Activated gamma-delta T cell treated with Interleukin-2 at 50 U/mL for 16 hours (primary cell): ENCODE measurements at regions not wholly inside any gene's neighbourhood (a gene's known extent, or its start where the extent isn't known, plus 50 kb on each side); places are given as distances from the start of the nearest gene placed in this dataset.
A peak's percentile ranks its signal among the peaks of the same experiment; 100 is the strongest.

Experiments used
- DNase-seq: peaks from one replicate; pipeline ENCODE4 v3.0.0-alpha.2; 2020

DNA sequence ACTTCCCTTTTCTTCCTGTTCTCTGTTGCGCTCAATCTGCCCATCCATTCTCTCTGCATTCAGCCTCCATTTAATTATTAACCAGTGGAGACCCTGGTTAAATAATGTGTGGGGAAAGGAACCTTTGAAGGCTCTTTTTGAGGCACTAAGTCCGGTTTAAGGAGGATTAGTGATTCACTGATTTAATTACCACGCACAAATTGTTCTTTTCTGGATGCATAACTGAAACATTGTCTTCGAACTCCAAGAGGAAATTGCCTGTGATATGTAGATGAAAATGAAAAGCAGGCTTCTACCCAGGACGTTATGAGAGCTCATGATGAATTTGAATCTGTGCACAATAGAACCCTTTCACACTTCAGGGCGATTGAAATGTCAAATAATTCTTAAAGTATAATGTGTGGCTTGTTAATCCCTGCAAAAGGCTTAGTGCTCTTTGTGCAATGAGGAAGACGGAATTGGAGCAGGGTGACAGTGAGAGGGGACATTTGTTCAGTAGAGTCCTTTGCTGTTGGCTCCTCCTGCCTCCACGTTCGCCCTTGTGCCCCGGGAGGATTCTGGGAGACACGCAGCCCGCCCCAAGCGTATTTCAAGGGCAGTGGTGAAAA, 51.1 kb upstream of the ZNF236 start:
- DNase-seq: no peak

DNA sequence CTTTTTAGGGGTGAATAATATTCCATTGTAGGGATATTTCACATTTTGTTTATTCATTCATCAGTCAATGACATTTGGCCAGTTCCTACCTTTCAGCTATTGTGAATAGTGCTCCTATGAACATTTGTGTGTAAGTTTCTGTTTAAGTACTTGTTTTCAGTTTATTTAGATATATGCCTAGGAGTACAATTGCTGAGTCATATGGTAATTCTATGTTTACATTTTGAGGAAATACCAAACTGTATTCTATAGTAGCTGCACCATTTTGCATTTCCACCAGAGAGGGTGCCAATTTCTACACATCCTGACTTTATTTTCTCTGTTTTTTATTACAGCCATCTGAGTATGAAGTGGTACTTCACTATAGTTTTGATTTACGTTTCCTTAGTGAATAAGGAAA, 54.4 kb upstream of the ZNF236 start:
- DNase-seq: no peak

DNA sequence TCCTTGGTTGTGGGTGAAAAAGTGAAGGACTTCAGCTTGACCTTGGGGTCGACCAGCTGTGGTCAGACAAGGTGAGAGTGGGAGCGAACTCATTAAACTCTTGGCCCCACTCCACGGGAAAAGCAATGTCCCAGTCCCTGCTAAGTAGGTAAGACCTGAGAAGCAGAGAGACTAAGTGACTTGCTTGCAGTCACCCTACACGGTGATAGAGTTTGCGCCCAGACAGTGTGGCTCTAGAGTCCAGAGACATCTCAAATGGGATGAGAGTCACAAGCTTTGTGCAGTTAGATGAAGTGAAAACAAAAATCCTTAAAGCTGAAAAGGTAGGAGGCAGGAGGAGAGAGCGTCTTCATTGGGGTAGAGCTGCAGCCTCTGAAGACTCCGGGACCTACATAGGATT, 55.9 kb upstream of the ZNF236 start:
- DNase-seq: no peak

DNA sequence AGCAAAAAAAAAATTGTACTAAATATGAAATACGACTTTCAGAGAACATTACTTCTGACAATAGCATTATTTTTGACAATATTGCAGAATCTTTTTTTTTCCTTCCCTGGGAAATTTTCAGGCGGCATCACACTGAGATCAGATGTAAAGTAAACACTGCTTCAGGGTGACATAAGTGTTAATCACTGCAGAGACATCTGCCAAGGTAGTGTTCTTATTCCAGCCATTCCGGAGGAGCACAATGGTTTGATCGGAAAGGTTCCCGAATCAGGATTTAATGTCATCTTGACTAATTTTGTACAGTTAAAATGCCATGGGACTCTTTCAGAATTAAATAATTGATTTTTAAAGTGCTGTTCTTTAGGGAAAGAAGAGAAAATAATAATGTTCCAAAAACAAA, 56.7 kb upstream of the ZNF236 start:
- DNase-seq: no peak

DNA sequence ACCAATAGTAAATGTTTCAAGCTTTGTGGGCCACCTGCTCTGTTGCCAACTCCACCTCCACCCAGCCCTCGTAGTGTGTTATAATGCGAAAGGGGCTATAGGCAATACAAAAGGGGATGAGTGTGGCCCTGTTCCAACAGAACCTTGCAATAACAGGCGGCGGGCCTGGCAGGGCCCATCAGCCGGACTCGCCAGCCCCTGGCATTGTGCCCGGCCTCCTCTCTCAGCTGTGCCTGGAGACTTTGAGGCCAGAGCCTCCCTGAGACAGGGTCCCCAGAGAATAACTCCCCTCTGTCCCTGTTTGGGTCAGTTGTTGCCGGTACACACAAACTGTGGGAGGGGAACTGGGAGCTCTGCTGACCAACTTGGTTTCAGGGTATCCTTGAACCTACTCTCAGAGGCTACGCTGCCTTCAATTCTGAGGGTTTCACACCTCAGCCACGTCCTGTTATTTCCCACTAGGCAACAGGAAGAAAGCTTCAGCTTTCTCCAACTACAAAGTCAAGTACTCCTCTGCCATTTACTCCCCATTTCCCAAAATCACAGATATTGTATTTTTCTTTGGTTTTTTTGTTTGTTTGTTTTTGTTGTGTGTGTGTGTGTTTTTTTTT, 58.0 kb upstream of the ZNF236 start:
- DNase-seq: no peak

DNA sequence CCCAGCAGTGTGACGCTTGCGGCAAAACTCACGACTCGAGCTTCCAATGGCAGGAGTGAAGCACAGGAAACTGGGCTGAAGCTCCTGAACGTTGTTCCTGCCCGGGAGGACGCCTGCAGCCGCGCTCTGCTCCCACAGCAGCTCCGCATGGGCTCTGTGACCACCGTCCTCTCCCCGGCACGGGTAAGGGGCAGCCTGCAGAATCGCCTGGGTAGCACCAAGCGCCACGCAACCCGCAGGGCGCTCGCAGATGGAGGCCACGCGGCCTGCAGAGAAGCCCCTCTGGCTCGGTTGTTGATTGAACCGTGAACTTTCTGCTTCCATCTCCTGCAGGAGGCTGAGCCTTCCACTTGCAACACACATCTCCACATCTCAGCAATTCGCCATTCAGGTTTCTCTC, 63.3 kb upstream of the ZNF236 start:
- DNase-seq: no peak

DNA sequence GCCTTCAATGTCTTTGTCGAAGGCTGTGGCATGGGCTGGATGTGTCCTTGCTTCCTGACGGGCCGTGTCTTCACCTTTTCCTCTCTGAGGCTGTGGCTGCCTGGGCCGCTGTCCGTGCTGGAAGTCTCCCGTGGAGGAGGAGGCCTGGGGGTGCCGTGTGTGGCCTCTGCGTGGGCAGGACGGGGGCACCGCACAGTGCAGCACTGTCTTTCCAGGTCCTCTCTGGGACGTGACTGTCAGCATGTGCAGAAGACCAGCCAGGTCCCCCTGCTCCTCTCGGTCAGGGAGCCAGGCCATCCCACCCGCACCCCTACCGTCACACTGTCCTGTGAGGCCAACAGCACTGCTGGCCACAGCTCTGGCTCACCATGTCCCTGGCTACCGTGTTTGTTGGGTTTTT, 64.4 kb upstream of the ZNF236 start:
- DNase-seq: no peak

DNA sequence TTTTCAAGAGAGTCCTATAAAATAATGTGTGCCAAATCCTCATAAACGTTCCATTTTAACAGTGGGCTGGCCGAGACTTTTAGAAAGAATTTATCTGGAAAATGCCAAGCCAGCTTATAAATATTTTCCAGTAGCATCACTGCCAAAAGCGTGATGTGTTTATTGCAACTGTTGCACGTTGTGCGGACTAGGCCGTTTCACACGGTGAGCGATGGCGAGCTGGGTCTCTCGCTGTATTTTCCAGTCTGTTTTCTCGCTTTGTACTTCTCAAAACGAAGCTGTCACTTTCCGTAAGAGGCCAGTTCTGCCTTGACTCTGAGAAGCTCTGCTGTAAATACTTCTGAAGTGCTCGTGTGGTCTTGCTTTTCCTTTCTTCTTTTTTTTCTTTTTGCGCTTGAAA, 65.0 kb upstream of the ZNF236 start:
- no peak for DNase-seq

DNA sequence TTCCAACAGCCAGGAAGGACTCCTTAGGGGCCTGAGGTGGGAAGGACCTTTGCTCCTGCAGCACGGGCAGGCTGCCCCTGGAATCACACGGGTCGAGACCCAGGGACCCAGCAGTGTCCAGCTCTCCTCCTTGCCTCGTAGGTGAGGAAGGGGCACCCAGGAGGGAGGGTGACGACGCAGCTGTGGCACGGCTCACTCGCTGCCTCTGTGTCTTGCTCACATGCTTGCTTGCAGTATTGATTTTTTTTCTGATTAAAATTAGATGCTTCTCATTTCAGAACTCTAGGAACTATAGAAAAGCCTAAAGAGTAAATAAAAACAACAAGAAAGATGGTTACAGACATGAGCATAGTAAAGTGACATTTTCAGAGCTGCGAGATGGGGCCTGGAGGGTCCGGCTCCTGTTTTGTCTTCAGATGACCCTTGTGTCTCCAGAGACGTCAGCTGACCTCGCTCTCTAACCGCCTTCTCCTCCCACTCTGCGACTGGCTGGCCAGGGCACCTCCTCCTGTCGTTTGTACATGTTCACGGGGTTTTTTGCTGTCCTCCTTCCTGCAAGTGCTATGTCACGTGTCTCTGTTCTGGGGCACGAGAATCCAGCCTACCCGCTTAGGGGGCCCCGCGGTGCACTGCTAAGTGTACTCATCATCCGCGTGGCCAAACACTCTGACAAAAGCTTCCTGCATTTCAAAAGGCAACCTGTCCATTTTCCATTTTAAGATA, 65.7 kb upstream of the ZNF236 start:
- no peak for DNase-seq

DNA sequence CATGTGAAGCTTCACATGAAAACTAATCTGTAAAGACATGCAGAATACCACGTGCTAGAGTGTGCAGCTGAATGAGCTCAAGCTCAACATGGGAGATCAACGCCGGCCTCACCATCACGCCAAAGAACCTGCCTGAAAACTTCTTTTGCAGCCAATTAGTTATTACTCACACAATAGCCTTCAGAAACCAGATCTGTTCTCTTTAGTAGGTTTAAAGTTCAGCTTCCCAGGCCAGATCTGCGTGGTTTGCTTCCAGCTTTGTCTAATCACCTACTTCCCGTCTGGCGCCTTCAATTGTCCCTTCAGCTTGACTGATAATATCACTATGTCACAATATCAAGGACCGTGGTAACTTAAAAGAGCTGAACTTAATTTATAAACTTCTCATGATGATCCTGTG, 68.0 kb upstream of the ZNF236 start:
- no peak for DNase-seq

DNA sequence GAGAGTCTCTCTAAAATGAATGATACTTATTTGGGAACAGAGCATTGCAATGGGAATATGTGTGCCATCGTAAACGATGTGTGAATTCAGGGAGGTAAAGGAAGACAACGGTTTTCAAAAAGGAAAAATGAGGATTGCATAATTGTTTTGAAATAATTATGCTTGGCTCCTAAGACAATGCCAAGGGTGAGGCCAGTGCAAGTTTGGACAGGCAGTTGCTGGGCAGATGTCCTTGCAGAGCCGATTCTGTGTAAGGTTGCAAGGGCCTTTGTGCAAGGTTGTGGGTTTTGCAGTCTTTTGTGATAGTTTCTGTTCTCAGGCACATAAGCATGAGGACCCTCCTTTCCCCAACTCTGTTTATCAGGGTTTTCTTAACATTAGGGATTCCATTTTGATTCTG, 70.0 kb upstream of the ZNF236 start:
- no peak for DNase-seq

DNA sequence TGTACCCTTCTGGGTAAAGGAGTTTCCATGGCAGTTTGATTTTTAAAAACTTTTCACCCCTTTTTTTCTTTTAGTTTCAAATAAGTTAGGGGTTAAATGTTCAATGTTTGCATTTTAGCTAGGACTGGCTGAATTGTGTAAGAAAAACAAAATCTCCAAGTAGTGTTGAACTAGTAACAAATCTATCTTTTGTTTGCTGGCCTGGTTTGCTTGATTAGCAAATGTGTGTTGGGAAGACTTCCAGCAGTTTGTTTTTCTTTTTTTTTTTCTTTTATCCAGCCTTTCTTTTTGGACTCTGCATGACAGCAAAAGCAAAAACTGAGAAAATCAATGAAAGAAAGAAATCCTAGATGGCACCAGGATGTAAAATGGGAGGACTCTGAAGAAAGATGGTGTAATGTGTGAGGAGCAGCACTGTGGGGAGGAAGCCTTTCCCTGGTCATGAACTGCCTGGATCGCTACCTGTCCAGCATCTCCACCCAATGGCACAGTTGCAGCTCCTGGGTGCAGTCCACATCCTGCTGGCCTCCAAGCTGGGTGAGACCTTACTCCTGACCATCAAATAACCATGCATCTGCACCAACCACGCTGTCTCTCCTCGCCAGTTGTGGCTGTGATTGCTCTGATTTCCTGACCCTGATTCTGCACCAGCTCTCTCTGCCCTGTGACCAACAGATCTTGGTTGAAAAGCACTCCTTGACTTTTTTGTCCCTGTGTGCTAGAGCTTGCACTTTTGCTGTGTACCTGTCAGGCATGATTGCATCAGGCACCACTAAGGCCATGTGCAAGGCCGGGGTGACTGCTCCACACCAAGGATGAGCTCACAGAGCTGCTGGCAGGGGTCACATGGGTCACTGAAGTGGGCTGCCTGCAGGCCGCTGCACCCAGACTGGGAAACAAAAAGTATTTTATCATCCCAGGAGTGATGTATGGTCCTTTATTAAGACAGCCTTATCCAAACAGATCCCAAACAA, 71.2 kb upstream of the ZNF236 start:
- DNase-seq: no peak

DNA sequence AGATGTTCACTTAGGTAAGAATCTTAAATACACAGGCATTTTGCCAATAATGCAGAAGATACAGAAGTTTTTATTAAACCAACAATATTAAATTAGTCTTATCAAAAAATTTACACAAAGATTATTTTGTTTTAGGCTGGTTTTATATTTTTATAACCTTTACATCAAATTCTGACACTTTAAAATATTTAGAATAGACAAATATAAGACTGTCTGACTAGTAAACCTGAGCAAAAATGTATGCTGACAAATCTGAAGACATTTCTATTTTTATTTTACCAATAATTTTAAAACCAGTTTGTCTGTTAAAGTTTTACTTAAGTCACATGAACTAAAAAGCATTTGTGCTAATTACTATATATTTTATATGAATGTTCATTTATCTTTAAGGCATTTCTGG, 72.1 kb upstream of the ZNF236 start:
- no peak for DNase-seq

DNA sequence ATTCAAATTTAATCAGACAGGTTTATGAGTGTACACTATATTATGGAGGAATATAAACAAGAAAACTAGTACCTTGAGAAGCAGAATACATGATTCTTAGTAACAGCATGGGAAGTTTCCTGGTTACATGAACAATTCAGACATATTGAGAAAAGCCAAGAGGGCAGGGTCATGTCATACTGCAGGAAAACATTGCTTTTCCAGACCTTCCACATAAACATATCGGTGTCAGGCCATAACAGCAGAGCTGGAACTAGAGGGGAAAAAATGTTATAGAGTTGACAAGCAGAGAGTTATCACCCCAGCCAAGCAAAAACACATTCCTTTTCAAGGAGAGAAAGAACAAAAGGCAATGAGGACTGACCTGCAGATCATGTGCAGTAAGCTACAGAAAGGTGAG, 74.7 kb upstream of the ZNF236 start:
- DNase-seq: no peak

DNA sequence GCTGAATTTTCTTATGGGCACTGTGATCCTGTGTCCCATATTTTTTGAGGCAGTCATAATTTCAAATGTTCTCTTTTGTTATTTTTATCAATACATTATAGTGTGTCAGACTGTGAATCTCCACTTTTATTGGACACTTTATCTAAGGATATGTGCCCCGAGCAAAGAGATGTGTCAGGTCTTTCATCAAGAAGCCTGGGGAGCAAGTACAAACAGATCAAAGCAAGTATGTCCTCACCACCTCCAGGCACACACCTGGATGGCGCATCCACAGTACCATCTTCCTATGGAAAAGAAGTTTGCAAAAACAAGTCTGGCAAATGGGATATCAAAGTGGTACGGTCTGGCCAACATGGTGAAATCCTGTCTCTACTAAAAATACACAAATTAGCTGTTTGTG, 81.0 kb upstream of the ZNF236 start:
- DNase-seq: no peak

DNA sequence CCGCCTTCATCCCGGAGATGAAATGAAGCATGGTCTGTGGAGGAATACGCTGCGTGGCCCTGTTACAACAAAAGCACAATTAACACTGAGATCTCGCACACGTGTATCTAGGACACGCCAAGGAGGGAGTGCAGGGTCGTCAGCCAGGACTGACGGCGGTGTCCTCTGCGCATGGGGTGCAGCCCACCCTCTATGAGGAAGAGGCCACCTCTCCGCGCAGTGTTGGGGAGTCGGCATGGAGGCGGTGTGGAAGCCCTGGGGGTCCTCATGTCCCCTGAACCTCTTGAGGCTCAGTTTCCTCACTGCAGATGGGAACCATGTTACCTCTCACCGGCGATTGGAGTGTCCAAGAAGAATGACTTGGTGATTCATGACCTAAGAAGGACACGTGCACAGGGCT, 86.0 kb upstream of the ZNF236 start:
- no peak for DNase-seq

DNA sequence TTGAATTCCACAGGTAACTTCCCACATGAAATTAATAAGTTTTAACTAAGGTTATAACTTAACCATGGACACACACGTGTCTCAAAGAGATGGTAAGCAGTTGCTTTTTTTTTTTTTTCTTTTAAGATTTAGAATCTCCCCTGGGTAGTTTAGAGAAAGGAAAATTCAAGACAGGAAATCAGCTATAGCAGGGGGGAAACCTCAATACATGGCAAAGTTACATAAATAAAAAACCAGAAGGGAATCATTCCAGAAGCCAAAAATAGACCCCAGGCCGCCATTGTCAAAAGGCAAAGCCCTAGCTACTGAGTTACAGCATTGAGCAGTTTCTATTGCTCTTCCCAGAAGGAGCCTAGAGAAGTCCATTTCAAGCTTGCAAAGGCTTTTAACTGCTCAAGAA, 91.5 kb upstream of the ZNF236 start:
- no peak for DNase-seq

DNA sequence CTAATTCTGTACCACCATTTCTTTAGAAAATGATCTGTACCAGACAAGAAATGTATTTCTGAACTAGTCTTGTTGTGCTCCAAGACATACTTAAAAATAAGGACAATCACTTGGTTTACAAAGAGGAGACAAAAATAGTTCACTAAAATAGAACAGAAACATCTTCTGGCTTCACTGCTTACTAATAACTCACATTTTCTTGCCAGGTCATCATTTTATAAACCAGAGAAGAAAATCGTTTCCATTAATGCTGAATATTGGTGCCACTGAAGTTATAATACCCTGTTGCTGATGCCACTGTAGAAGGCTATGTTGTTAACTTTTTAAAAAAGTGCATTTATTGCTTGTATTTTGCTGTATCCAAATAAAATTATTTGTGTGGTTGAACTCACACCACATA, 94.8 kb upstream of the ZNF236 start:
- no peak for DNase-seq

DNA sequence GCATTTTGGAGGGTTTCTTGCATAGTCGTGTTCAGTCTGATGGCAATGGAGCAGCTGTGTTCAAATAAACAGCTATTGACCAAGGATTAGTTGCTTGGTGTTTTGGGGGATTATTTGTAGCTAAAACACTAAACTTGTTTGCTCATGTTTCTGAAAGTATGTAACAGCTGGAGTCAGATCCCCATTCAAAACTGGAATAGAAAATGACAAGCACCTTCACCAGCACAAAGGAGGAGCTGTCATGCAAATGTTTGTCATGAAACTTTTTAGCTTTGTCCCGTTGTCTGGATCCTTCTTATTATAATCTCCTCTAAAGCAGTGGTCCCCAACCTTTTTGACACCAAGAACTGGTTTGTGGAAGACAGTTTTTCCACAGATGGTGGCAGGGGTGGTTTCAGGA, 96.9 kb upstream of the ZNF236 start:
- DNase-seq: no peak

DNA sequence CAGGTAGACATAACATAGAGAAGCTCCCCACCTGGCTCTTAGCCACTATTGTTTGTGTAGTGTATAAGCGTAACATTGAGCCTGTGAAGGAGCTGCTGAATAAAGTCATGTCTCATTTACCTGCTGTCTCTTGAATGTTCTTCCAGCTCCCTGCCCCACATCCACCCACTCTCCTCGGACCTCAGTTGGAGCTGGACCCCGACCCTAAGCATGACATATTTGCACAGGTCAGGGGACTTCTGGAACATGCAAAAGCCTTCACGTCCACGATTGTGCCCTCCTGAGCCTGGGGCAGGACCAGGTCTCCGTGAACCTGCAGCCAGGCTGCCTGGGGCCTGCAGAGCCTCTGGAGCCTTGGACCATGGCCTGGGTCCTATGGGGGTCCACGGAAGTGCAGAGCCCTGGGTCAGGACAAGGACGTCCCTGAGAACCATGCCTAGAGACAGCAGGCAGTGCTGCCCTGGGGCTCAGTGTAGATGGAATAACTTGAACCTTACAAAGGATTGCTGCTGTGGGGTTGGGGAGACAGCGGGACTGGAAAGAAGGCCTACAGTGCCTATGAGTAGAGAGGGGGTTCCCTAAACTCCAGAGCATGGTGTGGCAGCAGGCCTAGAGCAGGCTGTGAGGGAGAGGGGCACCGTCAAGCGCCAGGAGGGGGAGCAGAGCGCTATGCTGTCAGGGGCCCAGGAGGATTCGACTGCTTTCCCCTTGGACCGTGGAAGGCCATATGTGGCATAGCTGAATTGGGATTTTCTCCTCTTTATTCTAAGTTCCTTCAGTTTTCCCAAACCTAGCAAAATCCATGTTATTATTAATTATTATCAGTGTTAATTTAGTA, 99.9 kb upstream of the ZNF236 start:
- no peak for DNase-seq

DNA sequence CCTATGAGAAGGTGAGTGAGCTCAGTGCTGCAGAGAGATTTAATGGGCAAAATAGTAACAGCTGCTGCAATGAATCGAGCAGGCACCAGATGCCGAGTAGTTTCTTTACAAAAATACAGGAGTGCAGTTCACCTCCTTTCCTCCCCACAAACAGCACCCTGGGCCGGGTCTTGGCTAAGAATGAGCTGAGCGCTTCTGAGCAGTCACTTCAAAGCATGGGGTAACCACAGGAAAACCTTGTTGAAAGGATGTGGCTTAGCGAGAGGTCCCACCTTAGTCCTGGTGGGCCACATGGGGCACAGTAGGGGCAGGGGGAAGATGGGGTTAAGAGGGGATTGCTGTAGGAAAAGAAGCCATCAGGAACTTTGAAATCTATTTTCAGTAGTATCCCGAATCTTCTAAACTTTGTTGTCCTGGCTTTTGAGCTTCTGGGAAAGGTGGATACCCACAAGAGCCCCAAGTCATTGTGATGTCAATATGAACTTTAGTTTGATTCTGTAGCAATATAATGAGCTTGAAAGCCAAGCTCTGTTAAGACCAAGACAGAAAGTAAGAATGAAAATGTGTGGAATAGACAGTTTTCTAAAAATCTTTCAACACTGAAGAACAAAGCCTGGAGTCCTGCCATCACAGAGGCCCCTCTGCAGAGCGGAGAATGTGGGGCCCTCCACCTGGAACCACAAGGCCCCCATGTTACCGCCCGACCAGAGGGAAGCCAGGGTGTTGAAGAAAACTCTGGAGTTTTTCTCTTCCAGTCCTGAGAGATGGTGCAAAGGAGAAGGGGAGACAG, 101.0 kb upstream of the ZNF236 start:
- peak; percentile 74 for DNase-seq

DNA sequence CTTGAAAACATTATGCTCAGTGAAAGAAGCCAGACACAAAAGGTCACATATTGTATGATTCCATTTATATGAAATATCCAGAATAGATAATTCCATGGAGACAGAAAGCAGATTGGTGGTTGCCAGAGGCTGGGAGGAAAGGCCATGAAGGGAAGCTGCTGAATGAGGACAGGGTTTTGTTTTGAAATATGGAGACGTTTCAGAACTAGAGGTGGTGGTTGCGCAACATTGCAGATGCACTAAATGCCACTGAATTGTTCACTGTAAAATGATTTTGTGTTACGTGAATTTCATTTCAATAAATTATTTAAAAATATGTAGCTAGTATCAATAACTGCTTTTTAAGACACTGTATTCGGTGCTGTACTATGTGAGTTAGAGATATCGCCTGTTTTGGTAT, 101.7 kb upstream of the ZNF236 start:
- DNase-seq: no peak
